ENCODE measurements at regions not wholly inside any gene's neighbourhood (a gene's known extent, or its start where the extent isn't known, plus 50 kb on each side); places are given as distances from the start of the nearest gene placed in this dataset.

GRCh38 chr2:215847056-215847455, 166.3 kb downstream of the MREG start:
- Histone ChIP-seq H3K36me3 (replicated peaks in 1 of 2; ENCODE audit: control insufficient read depth in 1 of 2, insufficient read depth in 2 of 2, low read length in 2 of 2) (no peaks in the 10 kb centered on the region), H2AFZ (ENCODE audit: low read length) (no peak overlapping the region), H3K79me2 (ENCODE audit: insufficient read depth, low read length) (no peaks in the 10 kb centered on the region), H3K9ac (ENCODE audit: insufficient read depth, low read depth, low read length) (no peak overlapping the region), H3K9me3 (ENCODE audit: low read length) (no peaks in the 10 kb centered on the region), H3K27me3 (ENCODE audit: control insufficient read depth in 1 of 2, insufficient read depth in 2 of 2, low read length in 2 of 2) (no peaks in the 10 kb centered on the region), H3K4me2 (ENCODE audit: low read depth, low read length) (no peak overlapping the region), H3K4me3 (replicated peaks in 1 of 3; ENCODE audit: insufficient read depth in 1 of 3, low read depth in 2 of 3, low read length in 3 of 3) (no peak overlapping the region), H3K27ac (ENCODE audit: extremely low read length, insufficient read depth, low read length) (no peak overlapping the region), H4K20me1 (ENCODE audit: insufficient read depth, low read length) (no peaks in the 10 kb centered on the region), H3K4me1 (ENCODE audit: insufficient read depth, low read length) (peaks cover 18% of the 10 kb centered on the region)
- no peak for FAIRE-seq
- ATAC-seq = no peak
- ChIA-PET POLR2A (no interaction called here), CTCF (ENCODE audit: low intra/inter-chr PET ratio, low total read pairs) (no interaction called here)
- WGBS (ENCODE audit: low lambda C conversion rate) = 93% methylated on average over 3 of the region's 3 CpGs
- DNase-seq (ENCODE audit: low spot score) = no peak
- in situ Hi-C loops (cut with HindIII; ENCODE audit: extremely low pct_ligation_motif_present, low pct_unique_long_range_greater_than_20kb) (no loop called here), intact Hi-C loops (cut with micrococcal nuclease; ENCODE audit: unreplicated experiment) (no loop called here)
- BruUV-seq (replicated peaks) = no TSS peak
- TF ChIP-seq ZNF256 (CRISPR knock-in tag; conservative IDR thresholded peaks at IDR 0.05) (no peak), ZNF782 (CRISPR knock-in tag; IDR thresholded peaks at IDR 0.05; ENCODE audit: borderline replicate concordance) (no peak), DDIT3 (CRISPR knock-in tag; IDR thresholded peaks at IDR 0.05) (no peak), ZNF230 (CRISPR knock-in tag; IDR thresholded peaks at IDR 0.05) (no peak)

DNA sequence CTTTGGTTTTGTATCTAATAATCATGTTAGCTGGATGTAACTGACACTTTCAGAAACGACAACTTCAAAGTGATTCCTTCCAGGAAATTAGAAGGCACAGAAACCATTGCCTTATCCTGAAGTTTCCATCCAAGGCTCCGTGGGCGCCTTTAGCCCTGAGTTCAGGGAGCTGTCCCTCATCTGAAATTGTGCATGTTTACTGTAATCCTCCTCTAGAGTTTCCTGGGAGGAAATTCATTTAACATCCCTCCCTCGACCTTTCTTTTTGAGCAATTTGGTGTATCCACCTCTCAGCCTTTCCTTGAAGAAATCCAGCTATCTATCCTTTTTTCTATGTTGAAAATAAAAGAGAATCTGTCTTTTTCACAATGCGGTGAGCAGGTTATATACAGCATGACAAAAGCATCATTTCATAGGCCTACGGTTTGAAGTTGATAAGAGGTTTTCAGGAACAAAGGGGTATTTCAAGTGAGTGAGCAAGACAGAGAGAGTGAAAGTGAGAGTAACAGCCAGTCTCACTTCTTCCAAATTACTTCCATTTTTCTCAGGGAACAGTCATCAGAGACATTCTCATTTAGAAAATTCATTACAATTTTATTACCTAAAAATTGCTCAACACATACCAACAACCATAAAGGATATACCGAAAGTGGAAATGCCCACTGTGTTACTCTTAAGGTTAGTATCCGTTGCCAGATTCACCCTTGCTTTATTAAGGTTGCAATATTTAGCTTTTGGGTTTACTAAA, 167.3 kb downstream of the MREG start:
- Histone ChIP-seq H3K27me3 (ENCODE audit: control insufficient read depth in 1 of 2, insufficient read depth in 2 of 2, low read length in 2 of 2) (no peaks in the 10 kb centered on the region), H3K79me2 (ENCODE audit: insufficient read depth, low read length) (no peaks in the 10 kb centered on the region), H3K27ac (ENCODE audit: extremely low read length, insufficient read depth, low read length) (no peak overlapping the region), H3K9me3 (ENCODE audit: low read length) (no peaks in the 10 kb centered on the region), H2AFZ (ENCODE audit: low read length) (no peak overlapping the region), H3K4me1 (ENCODE audit: insufficient read depth, low read length) (peaks cover 23% of the 10 kb centered on the region), H3K4me2 (ENCODE audit: low read depth, low read length) (no peak overlapping the region), H4K20me1 (ENCODE audit: insufficient read depth, low read length) (no peaks in the 10 kb centered on the region), H3K9ac (ENCODE audit: insufficient read depth, low read depth, low read length) (no peak overlapping the region), H3K4me3 (replicated peaks in 1 of 3; ENCODE audit: insufficient read depth in 1 of 3, low read depth in 2 of 3, low read length in 3 of 3) (no peak overlapping the region), H3K36me3 (replicated peaks in 1 of 2; ENCODE audit: control insufficient read depth in 1 of 2, insufficient read depth in 2 of 2, low read length in 2 of 2) (no peaks in the 10 kb centered on the region)
- ATAC-seq (no peak), FAIRE-seq (no peak), DNase-seq (ENCODE audit: low spot score) (no peak)
- ChIA-PET CTCF (ENCODE audit: low intra/inter-chr PET ratio, low total read pairs) (no interaction called here), POLR2A (no interaction called here)
- no TSS peak for BruUV-seq (replicated peaks)
- TF ChIP-seq ZNF598 (CRISPR knock-in tag; IDR thresholded peaks at IDR 0.05; ENCODE audit: borderline replicate concordance) (no peak), CCDC6 (CRISPR knock-in tag; IDR thresholded peaks at IDR 0.05) (no peak), SIN3A (IDR thresholded peaks at IDR 0.05; ENCODE audit: borderline replicate concordance, low read depth, low read length) (no peak), TARDBP (CRISPR knock-in tag; IDR thresholded peaks at IDR 0.05) (no peak)
- in situ Hi-C loops (cut with HindIII; ENCODE audit: extremely low pct_ligation_motif_present, low pct_unique_long_range_greater_than_20kb) (no loop called here), intact Hi-C loops (cut with micrococcal nuclease; ENCODE audit: unreplicated experiment) (no loop called here)
- 89% methylated on average over 8 of the region's 8 CpGs for WGBS (ENCODE audit: low lambda C conversion rate)

Measured in HepG2 (cell line).